ENCODE measurements at regions not wholly inside any gene's neighbourhood (a gene's known extent, or its start where the extent isn't known, plus 50 kb on each side); places are given as distances from the start of the nearest gene placed in this dataset.

DNA sequence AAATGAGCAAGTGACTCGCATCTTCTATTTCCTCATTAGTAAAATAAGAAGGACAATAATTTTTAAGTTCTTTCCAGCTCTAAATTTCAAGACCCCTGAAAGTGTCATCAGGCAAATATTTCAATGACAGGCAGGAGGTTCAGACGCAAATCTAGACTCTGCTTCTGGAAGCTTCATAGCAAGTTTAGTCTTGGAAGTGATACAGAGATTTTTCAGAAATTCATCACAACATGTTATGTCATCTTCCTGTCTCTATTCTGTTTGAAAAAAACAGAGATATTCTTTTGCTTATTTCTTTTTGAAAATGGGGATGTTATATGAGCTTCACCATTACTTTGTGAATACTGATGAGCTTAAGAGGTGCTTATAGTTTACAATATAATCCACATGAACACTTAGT, 74.0 kb downstream of the C3orf85 start:
- no peak for DNase-seq (ENCODE audit: low spot score)

GRCh38 chr3:109211941-109212340, 75.4 kb downstream of the C3orf85 start:
- peak; percentile 16 for DNase-seq (ENCODE audit: low spot score)

GRCh38 chr3:109213321-109213720, 76.8 kb downstream of the C3orf85 start:
- no peak for DNase-seq (ENCODE audit: low spot score)

DNA sequence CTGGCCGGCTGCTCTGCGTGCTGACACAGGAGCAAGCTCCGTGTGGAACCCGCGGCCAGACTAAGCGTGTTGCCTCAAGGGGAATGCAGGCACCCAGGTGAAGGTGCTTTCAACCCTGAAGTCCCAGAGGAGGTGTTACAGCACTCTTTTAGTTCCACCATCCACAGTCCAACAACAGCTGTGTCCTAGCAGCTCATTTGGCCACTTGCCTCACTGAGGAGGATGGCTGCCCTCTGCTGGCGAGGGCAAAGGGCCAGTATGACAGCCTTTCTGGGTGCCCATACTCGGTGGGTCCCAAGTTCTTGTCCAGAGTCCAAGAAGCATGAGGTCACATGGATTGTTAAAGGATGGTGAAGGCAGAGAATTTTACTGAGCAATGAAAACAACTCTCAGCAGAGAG, 87.8 kb downstream of the C3orf85 start:
- DNase-seq (ENCODE audit: low spot score) = no peak

DNA sequence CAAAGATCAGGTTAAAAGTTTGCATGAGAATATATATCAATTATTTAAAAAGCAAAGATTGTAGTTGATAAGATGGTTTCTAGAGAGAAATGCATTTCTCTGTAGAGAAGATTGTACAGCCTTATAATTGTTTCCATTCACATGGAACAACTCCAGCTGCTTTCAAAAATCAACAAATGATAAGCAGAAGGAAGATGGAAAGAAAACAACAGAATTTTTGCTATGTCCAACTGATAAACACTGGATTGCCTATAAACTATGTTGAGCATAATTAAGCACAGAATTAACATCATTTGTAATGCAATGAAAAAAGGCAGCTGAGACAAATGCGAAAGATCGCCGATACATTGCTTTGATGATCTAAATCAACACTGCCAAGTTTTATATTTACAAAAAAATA, 89.0 kb downstream of the C3orf85 start:
- no peak for DNase-seq (ENCODE audit: low spot score)

DNA sequence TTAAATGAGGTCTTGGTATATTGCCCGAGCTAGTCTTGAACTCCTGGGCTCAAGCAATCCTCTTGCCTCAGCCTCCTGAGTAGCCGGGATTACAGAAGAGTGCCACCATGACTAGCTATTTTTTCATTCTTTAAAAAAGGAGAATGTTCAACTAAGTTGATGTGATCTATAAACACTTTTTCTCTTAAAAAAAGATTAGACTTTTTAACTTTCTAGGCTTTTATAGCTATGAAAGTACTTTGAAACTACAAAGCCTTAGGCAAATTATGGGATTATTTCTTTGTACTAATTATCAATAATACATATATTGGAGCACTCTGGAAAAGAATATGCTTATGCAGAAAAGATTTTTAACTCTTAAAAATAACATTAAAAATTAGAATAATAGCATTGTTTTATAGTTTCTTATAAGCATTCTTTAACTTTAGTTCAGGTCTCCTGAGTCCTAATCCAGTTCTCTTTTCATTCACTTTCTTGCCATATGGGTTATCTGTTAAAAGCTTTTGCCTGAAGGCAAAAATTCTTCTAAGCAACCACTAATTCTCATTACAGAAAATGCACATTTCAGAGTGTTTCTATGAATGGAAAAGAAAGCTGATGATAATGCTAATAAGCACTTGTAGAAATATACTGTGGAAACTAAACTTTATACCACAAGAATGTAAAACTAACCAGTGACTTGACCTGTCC, 87.8 kb downstream of the DPPA2 start:
- no peak for DNase-seq (ENCODE audit: low spot score)

DNA sequence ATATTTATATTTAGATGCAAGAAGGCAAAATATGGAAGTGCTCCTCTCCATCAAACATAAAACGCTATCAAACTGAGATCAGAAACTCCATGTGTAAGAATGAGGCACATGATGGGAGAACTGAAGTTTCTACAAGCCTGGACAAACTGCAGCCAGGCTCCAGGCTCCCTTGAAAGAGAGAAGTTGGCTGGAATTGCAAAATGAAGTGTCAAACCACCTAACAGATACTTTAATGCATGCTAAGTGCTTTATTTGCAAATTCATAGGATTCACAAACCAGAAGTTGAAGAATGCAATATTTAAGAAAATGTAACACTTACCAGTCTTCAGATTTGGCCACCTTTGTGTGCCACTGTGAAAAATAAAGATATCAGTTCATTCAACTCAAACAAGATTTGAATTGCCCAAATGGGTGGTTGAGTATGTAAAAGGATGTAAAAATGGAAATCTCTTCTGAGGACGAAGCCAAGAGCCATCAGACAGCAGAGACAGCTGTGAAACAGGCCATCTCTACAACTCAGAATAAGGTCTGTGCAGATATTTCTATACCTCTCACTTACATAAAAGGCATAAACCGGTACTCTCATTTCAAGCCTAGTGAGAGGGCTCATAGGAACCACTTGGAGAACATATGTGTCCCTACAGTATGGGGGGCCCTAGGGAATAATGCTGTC, 87.0 kb downstream of the DPPA2 start:
- DNase-seq (ENCODE audit: low spot score) = no peak

DNA sequence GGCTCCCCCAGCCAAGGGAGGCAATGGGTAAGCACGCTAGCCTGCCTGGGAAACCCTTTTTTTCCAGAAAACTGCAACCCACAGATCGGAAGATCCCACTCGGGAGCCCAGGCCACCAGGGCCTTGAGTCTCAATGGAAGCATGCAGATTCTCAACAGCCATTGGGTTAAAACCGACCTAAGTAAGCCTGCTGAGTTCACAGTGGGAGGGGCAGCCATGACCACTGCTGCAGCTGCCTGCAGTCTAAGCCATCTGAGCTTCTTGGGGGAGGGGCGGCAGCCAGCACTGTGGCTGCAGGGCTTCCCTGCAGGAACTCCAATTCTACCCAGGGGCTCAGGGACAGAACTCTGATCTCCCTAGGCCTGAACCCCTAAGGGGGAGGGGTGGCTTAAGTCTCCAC, 82.0 kb downstream of the DPPA2 start:
- DNase-seq (ENCODE audit: low spot score) = no peak

DNA sequence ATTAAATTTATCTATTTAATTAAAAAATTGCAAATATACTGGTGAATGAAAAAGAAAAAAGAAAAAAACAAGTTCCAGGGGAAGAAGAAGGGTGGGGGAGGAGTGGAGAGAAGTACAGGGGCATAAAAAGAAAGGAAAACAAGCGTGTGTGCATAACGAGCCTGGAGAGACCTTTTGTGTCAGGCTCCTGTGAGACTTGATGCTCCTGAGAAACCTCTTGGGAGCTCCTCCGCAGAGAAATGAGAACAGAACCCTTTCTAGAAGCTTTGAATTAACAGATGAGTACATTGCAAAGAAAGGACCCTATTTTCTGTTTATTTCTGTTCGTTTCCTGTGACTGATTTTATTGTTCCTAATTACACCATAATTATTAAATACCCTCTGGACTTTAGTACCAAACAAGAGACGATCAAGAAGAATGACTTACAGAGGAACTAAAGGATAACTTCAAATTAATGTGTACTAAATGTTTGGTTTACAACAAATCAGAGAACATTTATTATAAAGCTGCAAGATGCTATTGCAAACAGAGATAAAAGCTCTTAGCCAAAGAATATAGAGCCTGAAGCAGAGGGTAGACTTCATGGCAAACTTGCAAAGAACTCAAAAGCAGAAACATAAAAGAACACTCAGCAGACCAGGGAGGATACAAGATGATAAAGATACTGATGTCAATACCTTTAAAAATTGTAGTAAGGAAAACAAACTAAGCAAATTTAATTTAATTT, 74.7 kb downstream of the DPPA2 start:
- no peak for DNase-seq (ENCODE audit: low spot score)

DNA sequence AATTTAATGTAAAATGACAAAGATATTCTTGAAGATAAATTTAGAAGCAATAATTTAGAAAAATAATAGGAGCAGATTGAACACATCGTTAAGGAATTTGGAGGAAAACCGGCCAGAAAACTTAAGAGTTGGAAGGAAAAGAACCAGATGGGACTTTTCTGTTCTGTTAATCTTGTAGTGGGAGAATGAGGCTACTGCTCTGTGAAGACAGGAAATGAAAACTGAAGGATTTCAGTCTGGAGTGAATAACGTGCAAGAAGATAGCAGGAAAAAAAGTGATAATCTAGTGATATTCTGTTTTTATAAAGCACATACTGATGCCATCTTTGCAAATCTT, 74.2 kb downstream of the DPPA2 start:
- no peak for DNase-seq (ENCODE audit: low spot score)

Measured in cerebellar cortex (tissue), 1 donor.